ENCODE measurements at regions not wholly inside any gene's neighbourhood (a gene's known extent, or its start where the extent isn't known, plus 50 kb on each side); places are given as distances from the start of the nearest gene placed in this dataset.

- TF ChIP-seq CTCF (optimal IDR thresholded peaks at IDR 0.05 in 1 of 3, IDR thresholded peaks at IDR 0.05 in 1 of 3, conservative IDR thresholded peaks at IDR 0.05 in 1 of 3; ENCODE audit: extremely low read depth in 1 of 3, insufficient read depth in 2 of 3, low read length in 3 of 3) (no peak), EZH2 (IDR thresholded peaks at IDR 0.05; ENCODE audit: low read length) (no peak)
Measured at GRCh38 chr2:187187519-187187918, 260.5 kb downstream of the CALCRL start.

All from keratinocyte (primary cell).